Kidney epithelial cell (primary cell): ENCODE measurements at regions not wholly inside any gene's neighbourhood (a gene's known extent, or its start where the extent isn't known, plus 50 kb on each side); places are given as distances from the start of the nearest gene placed in this dataset.

ENCODE experiments used
- DNase-seq: peaks from one replicate; pipeline ENCODE4 v3.0.0-alpha.2; 2010; ENCODE audit warnings: low read depth
- H3K27me3 ChIP-seq: 2 replicates; pipeline ENCODE4 v1.6.0; 2011; ENCODE audit warnings: low read length; ENCODE audit not compliant: control insufficient read depth, insufficient read depth
- H3K36me3 ChIP-seq: 2 replicates; pipeline ENCODE4 v1.5.1; 2011; ENCODE audit warnings: low read length; ENCODE audit not compliant: control insufficient read depth, insufficient read depth
- H3K4me3 ChIP-seq: 2 replicates; pipeline ENCODE4 v1.5.1; 2011; ENCODE audit warnings: low read depth, mild to moderate bottlenecking, control low read depth, low read length
- TF ChIP-seq, protein P1 (sequence below): IDR thresholded peaks from 2 replicates; pipeline ENCODE4 v1.5.1; 2011; ENCODE audit warnings: mild to moderate bottlenecking, moderate library complexity, low read length, control low read depth, inconsistent platforms; ENCODE audit not compliant: insufficient read depth, poor library complexity, severe bottlenecking

- Histone ChIP-seq H3K36me3 (no peaks in the 10 kb centered on the region), H3K27me3 (no peaks in the 10 kb centered on the region), H3K4me3 (no peak overlapping the region)
- no peak for DNase-seq
- TF ChIP-seq, protein P1, sequence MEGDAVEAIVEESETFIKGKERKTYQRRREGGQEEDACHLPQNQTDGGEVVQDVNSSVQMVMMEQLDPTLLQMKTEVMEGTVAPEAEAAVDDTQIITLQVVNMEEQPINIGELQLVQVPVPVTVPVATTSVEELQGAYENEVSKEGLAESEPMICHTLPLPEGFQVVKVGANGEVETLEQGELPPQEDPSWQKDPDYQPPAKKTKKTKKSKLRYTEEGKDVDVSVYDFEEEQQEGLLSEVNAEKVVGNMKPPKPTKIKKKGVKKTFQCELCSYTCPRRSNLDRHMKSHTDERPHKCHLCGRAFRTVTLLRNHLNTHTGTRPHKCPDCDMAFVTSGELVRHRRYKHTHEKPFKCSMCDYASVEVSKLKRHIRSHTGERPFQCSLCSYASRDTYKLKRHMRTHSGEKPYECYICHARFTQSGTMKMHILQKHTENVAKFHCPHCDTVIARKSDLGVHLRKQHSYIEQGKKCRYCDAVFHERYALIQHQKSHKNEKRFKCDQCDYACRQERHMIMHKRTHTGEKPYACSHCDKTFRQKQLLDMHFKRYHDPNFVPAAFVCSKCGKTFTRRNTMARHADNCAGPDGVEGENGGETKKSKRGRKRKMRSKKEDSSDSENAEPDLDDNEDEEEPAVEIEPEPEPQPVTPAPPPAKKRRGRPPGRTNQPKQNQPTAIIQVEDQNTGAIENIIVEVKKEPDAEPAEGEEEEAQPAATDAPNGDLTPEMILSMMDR = no peak
These were observed 128.8 kb upstream of the STXBP5 start for GRCh38 chr6:147075381-147075780.

DNA sequence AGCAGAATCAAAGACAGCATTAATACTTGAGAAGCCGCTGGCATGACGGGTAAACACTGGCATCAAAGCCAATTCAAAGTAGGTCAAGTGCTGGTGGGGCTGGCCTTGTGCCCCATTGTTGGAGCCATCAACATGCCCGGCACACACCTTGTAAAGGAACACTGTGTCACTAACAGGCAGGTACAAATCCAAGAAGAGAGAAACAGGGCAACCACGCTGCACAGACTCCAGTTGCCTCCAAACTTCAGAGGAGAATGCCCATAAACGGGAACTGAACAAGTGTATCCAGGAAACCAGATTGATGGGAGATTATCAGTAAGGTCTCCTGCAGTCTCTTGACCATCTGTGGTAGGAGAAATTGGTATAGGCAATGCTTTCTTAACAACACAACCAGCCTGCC lies 127.0 kb upstream of the STXBP5 start:
- Histone ChIP-seq H3K27me3 (no peaks in the 10 kb centered on the region), H3K36me3 (no peaks in the 10 kb centered on the region), H3K4me3 (no peak overlapping the region)
- TF ChIP-seq, protein P1 = no peak
- no peak for DNase-seq

- TF ChIP-seq, protein P1 = no peak
These were observed 126.1 kb upstream of the STXBP5 start for GRCh38 chr6:147078106-147078505.

GRCh38 chr6:147078602-147079001 lies 125.6 kb upstream of the STXBP5 start:
- DNase-seq = no peak
- Histone ChIP-seq H3K36me3 (no peaks in the 10 kb centered on the region), H3K4me3 (no peak overlapping the region), H3K27me3 (no peaks in the 10 kb centered on the region)
- TF ChIP-seq, protein P1 = no peak

More at GRCh38 chr6:147078106-147078505, 126.1 kb upstream of the STXBP5 start:
- H3K36me3 ChIP-seq = no peaks in the 10 kb centered on the region
- DNase-seq = no peak
- no peaks in the 10 kb centered on the region for H3K27me3 ChIP-seq
- H3K4me3 ChIP-seq = no peak overlapping the region

- Histone ChIP-seq H3K36me3 (no peaks in the 10 kb centered on the region), H3K4me3 (no peak overlapping the region), H3K27me3 (no peaks in the 10 kb centered on the region)
- TF ChIP-seq, protein P1 = no peak
- DNase-seq = no peak
These were observed 124.0 kb upstream of the STXBP5 start for GRCh38 chr6:147080225-147080624.

GRCh38 chr6:147081076-147081609 lies 123.1 kb upstream of the STXBP5 start:
- Histone ChIP-seq H3K27me3 (no peaks in the 10 kb centered on the region), H3K36me3 (no peaks in the 10 kb centered on the region), H3K4me3 (no peak overlapping the region)
- no peak for DNase-seq
- TF ChIP-seq, protein P1 = no peak
